ENCODE measurements at regions not wholly inside any gene's neighbourhood (a gene's known extent, or its start where the extent isn't known, plus 50 kb on each side); places are given as distances from the start of the nearest gene placed in this dataset.
A peak's percentile ranks its signal among the peaks of the same experiment; 100 is the strongest.

GRCh38 chrX:46216406-46216805 lies 328.8 kb downstream of the ZNF674 start:
- no peaks in the 10 kb centered on the region for H3K27me3 ChIP-seq (ENCODE audit: control insufficient read depth in 1 of 2, insufficient read depth in 2 of 2, low read length in 2 of 2)
- FAIRE-seq (peak; percentile 26), DNase-seq (ENCODE audit: low spot score) (no peak), ATAC-seq (no peak)
- no peak overlapping the region for H2AFZ ChIP-seq (ENCODE audit: low read length)
- H3K36me3 ChIP-seq (replicated peaks in 1 of 2; ENCODE audit: control insufficient read depth in 1 of 2, insufficient read depth in 2 of 2, low read length in 2 of 2) = no peaks in the 10 kb centered on the region
- H4K20me1 ChIP-seq (ENCODE audit: insufficient read depth, low read length) = no peaks in the 10 kb centered on the region
- no TSS peak for BruUV-seq (replicated peaks)
- H3K27ac ChIP-seq (ENCODE audit: extremely low read length, insufficient read depth, low read length) = no peak overlapping the region
- H3K4me1 ChIP-seq (ENCODE audit: insufficient read depth, low read length) = peaks cover 14% of the 10 kb centered on the region
- POLR2A ChIA-PET = no interaction called here
- no peak overlapping the region for H3K4me3 ChIP-seq (replicated peaks in 1 of 3; ENCODE audit: insufficient read depth in 1 of 3, low read depth in 2 of 3, low read length in 3 of 3)
- no peak overlapping the region for H3K9ac ChIP-seq (ENCODE audit: insufficient read depth, low read depth, low read length)
- CTCF ChIA-PET (ENCODE audit: low intra/inter-chr PET ratio, low total read pairs) = no interaction called here
- 100% methylated on average over 2 of the region's 2 CpGs for WGBS (ENCODE audit: low lambda C conversion rate)
- no peak overlapping the region for H3K4me2 ChIP-seq (ENCODE audit: low read depth, low read length)
- intact Hi-C loops (cut with micrococcal nuclease; ENCODE audit: unreplicated experiment) (no loop called here), in situ Hi-C loops (cut with HindIII; ENCODE audit: extremely low pct_ligation_motif_present, low pct_unique_long_range_greater_than_20kb) (no loop called here)
- no peaks in the 10 kb centered on the region for H3K9me3 ChIP-seq (ENCODE audit: low read length)
- no peak for TF ChIP-seq EHMT2 (IDR thresholded peaks at IDR 0.05; ENCODE audit: borderline replicate concordance, low read depth, low read length)
- TF ChIP-seq ZBTB38 (CRISPR knock-in tag; IDR thresholded peaks at IDR 0.05) = no peak
- TF ChIP-seq SRF (IDR thresholded peaks at IDR 0.05; ENCODE audit: low read depth, low read length) = no peak
- no peak for TF ChIP-seq KDM5A (IDR thresholded peaks at IDR 0.05; ENCODE audit: borderline replicate concordance, low read length)
- no peak for TF ChIP-seq TP53 (CRISPR knock-in tag; conservative IDR thresholded peaks at IDR 0.05)
- TF ChIP-seq, protein P1, sequence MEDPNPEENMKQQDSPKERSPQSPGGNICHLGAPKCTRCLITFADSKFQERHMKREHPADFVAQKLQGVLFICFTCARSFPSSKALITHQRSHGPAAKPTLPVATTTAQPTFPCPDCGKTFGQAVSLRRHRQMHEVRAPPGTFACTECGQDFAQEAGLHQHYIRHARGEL (CRISPR knock-in tag; IDR thresholded peaks at IDR 0.05) = no peak
- no peak for TF ChIP-seq ZNF484 (CRISPR knock-in tag; IDR thresholded peaks at IDR 0.05; ENCODE audit: borderline replicate concordance, low read depth)
- TF ChIP-seq ZNF530 (CRISPR knock-in tag; IDR thresholded peaks at IDR 0.05; ENCODE audit: low read depth) = no peak
- TF ChIP-seq HNRNPK (IDR thresholded peaks at IDR 0.05; ENCODE audit: low read depth, low read length, poor library complexity, severe bottlenecking) = no peak
- no peaks in the 10 kb centered on the region for H3K79me2 ChIP-seq (ENCODE audit: insufficient read depth, low read length)

GRCh38 chrX:46211079-46211478 lies 334.1 kb downstream of the ZNF674 start:
- no peaks in the 10 kb centered on the region for H3K36me3 ChIP-seq (replicated peaks in 1 of 2; ENCODE audit: control insufficient read depth in 1 of 2, insufficient read depth in 2 of 2, low read length in 2 of 2)
- TF ChIP-seq ZFY (CRISPR knock-in tag; IDR thresholded peaks at IDR 0.05) = no peak
- intact Hi-C loops (cut with micrococcal nuclease; ENCODE audit: unreplicated experiment) = no loop called here
- H3K79me2 ChIP-seq (ENCODE audit: insufficient read depth, low read length) = no peaks in the 10 kb centered on the region
- no peak overlapping the region for H3K4me3 ChIP-seq (replicated peaks in 1 of 3; ENCODE audit: insufficient read depth in 1 of 3, low read depth in 2 of 3, low read length in 3 of 3)
- H3K27ac ChIP-seq (ENCODE audit: extremely low read length, insufficient read depth, low read length) = no peak overlapping the region
- ChIA-PET POLR2A (no interaction called here), CTCF (ENCODE audit: low intra/inter-chr PET ratio, low total read pairs) (no interaction called here)
- WGBS (ENCODE audit: low lambda C conversion rate) = 99% methylated on average over 4 of the region's 4 CpGs
- H3K4me1 ChIP-seq (ENCODE audit: insufficient read depth, low read length) = no peaks in the 10 kb centered on the region
- no peak overlapping the region for H3K9ac ChIP-seq (ENCODE audit: insufficient read depth, low read depth, low read length)
- H4K20me1 ChIP-seq (ENCODE audit: insufficient read depth, low read length) = no peaks in the 10 kb centered on the region
- in situ Hi-C loops (cut with HindIII; ENCODE audit: extremely low pct_ligation_motif_present, low pct_unique_long_range_greater_than_20kb) = no loop called here
- H2AFZ ChIP-seq (ENCODE audit: low read length) = no peak overlapping the region
- DNase-seq (ENCODE audit: low spot score) (no peak), ATAC-seq (no peak), FAIRE-seq (no peak)
- no peak overlapping the region for H3K4me2 ChIP-seq (ENCODE audit: low read depth, low read length)
- BruUV-seq (replicated peaks) = no TSS peak
- H3K27me3 ChIP-seq (ENCODE audit: control insufficient read depth in 1 of 2, insufficient read depth in 2 of 2, low read length in 2 of 2) = no peaks in the 10 kb centered on the region
- H3K9me3 ChIP-seq (ENCODE audit: low read length) = no peaks in the 10 kb centered on the region
